OCI-LY7 (cell line): ENCODE measurements at regions not wholly inside any gene's neighbourhood (a gene's known extent, or its start where the extent isn't known, plus 50 kb on each side); places are given as distances from the start of the nearest gene placed in this dataset.

Experiments
- BruUV-seq: library from RNA; stranded (reverse); fragments of 400-500 nt; replicated peaks from 2 replicates; lab custom pipeline; 2021; lab: Mats Ljungman, UMichigan
- CTCF ChIA-PET: fragments of 300-600 bp; sonication (Branson Sonifier 250); formaldehyde crosslinking; loops from one replicate; lab custom pipeline; 2022; ENCODE audit warnings: antibody characterized with exemption; ENCODE audit not compliant: unreplicated experiment; lab: Charles Lee
- POLR2A ChIA-PET: fragments of 300-600 bp; sonication (Branson Sonifier 250); formaldehyde crosslinking; loops from one replicate; lab custom pipeline; 2022; ENCODE audit warnings: antibody characterized with exemption; lab: Charles Lee
- DNase-seq: peaks from one replicate; pipeline ENCODE4 v3.0.0-alpha.2; 2015; ENCODE audit warnings: low spot score
- H2AFZ ChIP-seq: fragments of 200-600 bp; sonication (generic), shearing (Covaris generic); 2 replicates; pipeline ENCODE4 v1.6.1; 2014; ENCODE audit warnings: mild to moderate bottlenecking, antibody characterized with exemption, low read length, moderate library complexity
- H3K27ac ChIP-seq: fragments of 200-600 bp; sonication (generic); 2 replicates; pipeline ENCODE4 v1.5.1; 2014; ENCODE audit warnings: mixed run types, low read depth, mild to moderate bottlenecking, moderate library complexity, low read length, inconsistent platforms; ENCODE audit not compliant: poor library complexity, severe bottlenecking
- H3K36me3 ChIP-seq: fragments of 200-600 bp; sonication (generic); 2 replicates; pipeline ENCODE4 v1.6.1; 2014; ENCODE audit warnings: mild to moderate bottlenecking, antibody characterized with exemption, low read length, moderate library complexity, mixed read lengths; ENCODE audit not compliant: insufficient read depth
- H3K4me1 ChIP-seq: fragments of 200-600 bp; sonication (generic); 2 replicates; pipeline ENCODE4 v1.5.1; 2014; ENCODE audit warnings: mild to moderate bottlenecking, low read length; ENCODE audit not compliant: insufficient read depth, poor library complexity, severe bottlenecking
- H3K4me2 ChIP-seq: fragments of 200-600 bp; sonication (generic); 2 replicates; pipeline ENCODE4 v1.6.1; 2014; ENCODE audit warnings: mild to moderate bottlenecking, low read length
- H3K4me3 ChIP-seq: fragments of 200-600 bp; sonication (generic); 2 replicates; pipeline ENCODE4 v1.5.1; 2014; ENCODE audit warnings: mild to moderate bottlenecking, low read depth, low read length; ENCODE audit not compliant: poor library complexity, severe bottlenecking
- H3K79me2 ChIP-seq: fragments of 200-600 bp; sonication (generic); 2 replicates; pipeline ENCODE4 v1.6.1; 2016; ENCODE audit warnings: low read depth, mild to moderate bottlenecking, low read length, moderate library complexity, mixed read lengths; ENCODE audit not compliant: insufficient read depth
- H3K9me2 ChIP-seq: fragments of 200-600 bp; sonication (generic); 2 replicates; pipeline ENCODE4 v1.6.1; 2016; ENCODE audit warnings: mild to moderate bottlenecking, low read length, mixed read lengths; ENCODE audit not compliant: insufficient read depth
- H3K9me3 ChIP-seq: fragments of 200-600 bp; sonication (generic); 2 replicates; pipeline ENCODE4 v1.6.1; 2014; ENCODE audit warnings: mild to moderate bottlenecking, mixed run types, low read length, mixed read lengths
- H4K20me1 ChIP-seq: fragments of 200-600 bp; sonication (generic); 2 replicates; pipeline ENCODE4 v1.6.1; 2014; ENCODE audit warnings: mild to moderate bottlenecking, antibody characterized with exemption, low read length, moderate library complexity, mixed read lengths; ENCODE audit not compliant: insufficient read depth
- EZH2phosphoT487 ChIP-seq: fragments of 200-600 bp; sonication (generic); IDR thresholded peaks from 2 replicates; pipeline ENCODE4 v1.6.1; 2018; ENCODE audit warnings: low read depth, borderline replicate concordance, mild to moderate bottlenecking, mixed run types, antibody characterized with exemption, low read length, moderate library complexity, mixed read lengths
- intact Hi-C: fragments of 100-400 bp; cut with micrococcal nuclease; formaldehyde crosslinking; loops from one replicate; pipeline ENCODE4 v1.10.0; 2022; ENCODE audit not compliant: unreplicated experiment
- TF ChIP-seq, protein P1 (sequence below): fragments of 200-600 bp; sonication (generic); conservative IDR thresholded peaks from 2 replicates; pipeline ENCODE4 v1.5.1; 2014; ENCODE audit warnings: mild to moderate bottlenecking, antibody characterized with exemption, low read length, moderate library complexity, mixed read lengths

DNA sequence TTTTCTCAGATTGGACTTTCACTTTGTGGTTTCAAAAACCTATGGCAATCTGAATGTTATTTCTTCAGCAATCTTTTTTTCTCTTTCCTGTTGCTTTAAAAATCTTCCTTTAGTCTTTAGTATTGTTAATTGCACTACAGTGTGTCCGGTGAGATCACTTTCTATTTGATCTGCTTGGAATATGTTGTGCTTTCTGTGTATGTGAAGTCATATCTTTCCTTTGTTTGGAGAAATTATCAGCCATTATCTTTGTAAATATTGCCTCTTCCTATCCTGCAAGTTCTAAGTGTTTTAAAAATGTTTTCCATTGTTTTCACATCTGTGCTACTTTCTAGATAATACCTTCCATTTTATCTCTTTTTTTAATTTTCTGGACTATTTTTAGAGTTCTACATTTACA is 171.4 kb upstream of the PRSS16 start:
- POLR2A ChIA-PET = no interaction called here
- no peak overlapping the region for H2AFZ ChIP-seq

DNA sequence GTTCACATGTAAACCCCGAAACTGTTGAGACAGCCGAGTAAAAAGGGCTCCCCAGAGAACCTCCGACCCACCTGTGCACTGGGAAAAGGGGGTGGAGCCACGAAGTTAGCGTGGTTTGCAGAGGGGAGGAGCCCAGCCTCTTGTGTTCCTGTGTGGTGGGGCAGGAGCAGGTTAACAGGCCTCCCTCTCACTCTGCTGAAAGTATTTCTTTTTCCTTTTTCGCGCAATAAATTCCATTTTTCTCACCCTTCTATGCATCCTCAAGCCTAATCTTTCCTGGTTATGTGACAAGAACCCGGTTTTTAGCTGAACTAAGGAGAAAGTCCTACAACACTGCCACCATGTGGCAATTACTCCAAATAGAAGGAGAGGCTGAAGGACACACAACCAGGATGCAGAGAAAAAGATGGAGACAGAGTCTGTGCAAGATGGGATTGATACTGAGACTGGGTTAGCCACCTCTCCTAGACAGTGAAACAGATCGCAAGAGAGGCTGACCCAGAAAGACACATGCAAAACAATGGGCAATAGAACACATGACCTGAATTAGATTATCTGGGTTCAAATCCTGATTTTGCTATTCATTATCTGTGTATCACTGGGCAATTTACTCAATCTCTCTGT is 168.7 kb upstream of the PRSS16 start:
- intact Hi-C loops = loop anchor here (1.0 kb wide), 1 partner anchor 472 kb away; no protein-coding TSS in a partner anchor
- H3K27ac ChIP-seq = no peak overlapping the region
- peak overlapping the region; percentile 62 for H3K4me2 ChIP-seq
- DNase-seq = peak; percentile 67
- BruUV-seq = no TSS peak
- peak overlapping the region; percentile 62 for H3K4me3 ChIP-seq
- H2AFZ ChIP-seq = peak overlapping the region; percentile 81
- H3K9me2 ChIP-seq = no peaks in the 10 kb centered on the region
- no peaks in the 10 kb centered on the region for H4K20me1 ChIP-seq
- no peaks in the 10 kb centered on the region for H3K9me3 ChIP-seq
- no peaks in the 10 kb centered on the region for H3K36me3 ChIP-seq
- ChIA-PET CTCF (no interaction called here), POLR2A (no interaction called here)
- no peaks in the 10 kb centered on the region for H3K4me1 ChIP-seq
- TF ChIP-seq, protein P1, sequence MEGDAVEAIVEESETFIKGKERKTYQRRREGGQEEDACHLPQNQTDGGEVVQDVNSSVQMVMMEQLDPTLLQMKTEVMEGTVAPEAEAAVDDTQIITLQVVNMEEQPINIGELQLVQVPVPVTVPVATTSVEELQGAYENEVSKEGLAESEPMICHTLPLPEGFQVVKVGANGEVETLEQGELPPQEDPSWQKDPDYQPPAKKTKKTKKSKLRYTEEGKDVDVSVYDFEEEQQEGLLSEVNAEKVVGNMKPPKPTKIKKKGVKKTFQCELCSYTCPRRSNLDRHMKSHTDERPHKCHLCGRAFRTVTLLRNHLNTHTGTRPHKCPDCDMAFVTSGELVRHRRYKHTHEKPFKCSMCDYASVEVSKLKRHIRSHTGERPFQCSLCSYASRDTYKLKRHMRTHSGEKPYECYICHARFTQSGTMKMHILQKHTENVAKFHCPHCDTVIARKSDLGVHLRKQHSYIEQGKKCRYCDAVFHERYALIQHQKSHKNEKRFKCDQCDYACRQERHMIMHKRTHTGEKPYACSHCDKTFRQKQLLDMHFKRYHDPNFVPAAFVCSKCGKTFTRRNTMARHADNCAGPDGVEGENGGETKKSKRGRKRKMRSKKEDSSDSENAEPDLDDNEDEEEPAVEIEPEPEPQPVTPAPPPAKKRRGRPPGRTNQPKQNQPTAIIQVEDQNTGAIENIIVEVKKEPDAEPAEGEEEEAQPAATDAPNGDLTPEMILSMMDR = peak; percentile 96
- no peak for TF ChIP-seq EZH2phosphoT487
- H3K79me2 ChIP-seq = no peaks in the 10 kb centered on the region

More for the DNA sequence above, 171.4 kb upstream of the PRSS16 start:
- CTCF ChIA-PET = no interaction called here
- DNase-seq = no peak
- Histone ChIP-seq H3K27ac (no peak overlapping the region), H3K4me1 (no peaks in the 10 kb centered on the region), H3K79me2 (no peaks in the 10 kb centered on the region), H3K4me2 (no peak overlapping the region), H3K36me3 (no peaks in the 10 kb centered on the region), H3K4me3 (no peak overlapping the region), H3K9me3 (no peaks in the 10 kb centered on the region), H3K9me2 (no peaks in the 10 kb centered on the region), H4K20me1 (no peaks in the 10 kb centered on the region)
- intact Hi-C loops = no loop called here
- no TSS peak for BruUV-seq
- TF ChIP-seq, protein P1 = no peak
- TF ChIP-seq EZH2phosphoT487 = no peak

DNA sequence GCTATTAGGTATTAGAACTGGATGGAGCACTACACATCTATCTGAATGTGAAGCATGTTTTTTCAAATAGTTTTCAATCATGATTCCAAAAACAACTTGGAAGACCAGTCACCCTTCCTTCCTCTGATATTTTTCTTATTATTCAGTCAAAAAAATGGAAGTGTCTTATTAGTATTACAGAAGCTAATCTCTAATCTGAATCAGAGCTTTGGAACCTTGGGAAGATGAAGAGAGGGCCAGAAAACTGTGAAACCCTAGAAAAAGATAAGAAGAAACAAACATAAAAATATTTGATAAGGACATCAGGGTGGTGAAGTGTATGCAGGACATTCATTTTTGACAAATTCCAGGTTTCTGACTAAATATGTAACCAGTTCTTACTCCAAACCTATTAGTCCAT is 166.3 kb upstream of the PRSS16 start:
- DNase-seq = no peak
- intact Hi-C loops = no loop called here
- H3K4me3 ChIP-seq = no peak overlapping the region
- TF ChIP-seq EZH2phosphoT487 = no peak
- TF ChIP-seq, protein P1 = no peak
- ChIA-PET CTCF (no interaction called here), POLR2A (no interaction called here)
- H2AFZ ChIP-seq = no peak overlapping the region
- H3K27ac ChIP-seq = no peak overlapping the region
- BruUV-seq = no TSS peak
- H4K20me1 ChIP-seq = no peaks in the 10 kb centered on the region
- no peaks in the 10 kb centered on the region for H3K9me2 ChIP-seq
- no peaks in the 10 kb centered on the region for H3K79me2 ChIP-seq
- no peaks in the 10 kb centered on the region for H3K36me3 ChIP-seq
- no peaks in the 10 kb centered on the region for H3K9me3 ChIP-seq
- H3K4me2 ChIP-seq = no peak overlapping the region
- H3K4me1 ChIP-seq = no peaks in the 10 kb centered on the region
